ENCODE measurements at regions not wholly inside any gene's neighbourhood (a gene's known extent, or its start where the extent isn't known, plus 50 kb on each side); places are given as distances from the start of the nearest gene placed in this dataset.
"Not testable (repeated sequence)": the region's sequence is repeated elsewhere in the genome, so short reads cannot be mapped to it uniquely, and the experiment has no call there.

DNA sequence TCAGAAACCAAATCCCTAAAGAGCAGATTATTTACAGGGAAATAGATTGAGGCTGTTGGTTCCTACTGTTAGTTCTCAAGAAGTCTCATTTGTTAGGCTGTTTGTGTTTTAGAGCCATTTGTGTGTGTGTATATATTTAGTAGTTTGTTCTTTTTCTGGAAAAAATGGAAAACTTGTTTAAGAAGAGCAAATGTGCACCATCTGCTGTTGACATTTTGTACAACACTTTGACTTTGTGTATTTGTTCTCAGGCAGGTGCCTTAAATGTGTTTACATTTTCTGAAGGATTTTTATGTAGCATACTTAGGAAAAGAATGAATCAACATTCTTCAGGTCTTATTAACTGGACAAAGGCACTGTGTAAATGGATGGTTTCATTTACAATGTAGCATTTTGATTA is 163.7 kb upstream of the FOLH1 start:
- TF ChIP-seq, protein P1, sequence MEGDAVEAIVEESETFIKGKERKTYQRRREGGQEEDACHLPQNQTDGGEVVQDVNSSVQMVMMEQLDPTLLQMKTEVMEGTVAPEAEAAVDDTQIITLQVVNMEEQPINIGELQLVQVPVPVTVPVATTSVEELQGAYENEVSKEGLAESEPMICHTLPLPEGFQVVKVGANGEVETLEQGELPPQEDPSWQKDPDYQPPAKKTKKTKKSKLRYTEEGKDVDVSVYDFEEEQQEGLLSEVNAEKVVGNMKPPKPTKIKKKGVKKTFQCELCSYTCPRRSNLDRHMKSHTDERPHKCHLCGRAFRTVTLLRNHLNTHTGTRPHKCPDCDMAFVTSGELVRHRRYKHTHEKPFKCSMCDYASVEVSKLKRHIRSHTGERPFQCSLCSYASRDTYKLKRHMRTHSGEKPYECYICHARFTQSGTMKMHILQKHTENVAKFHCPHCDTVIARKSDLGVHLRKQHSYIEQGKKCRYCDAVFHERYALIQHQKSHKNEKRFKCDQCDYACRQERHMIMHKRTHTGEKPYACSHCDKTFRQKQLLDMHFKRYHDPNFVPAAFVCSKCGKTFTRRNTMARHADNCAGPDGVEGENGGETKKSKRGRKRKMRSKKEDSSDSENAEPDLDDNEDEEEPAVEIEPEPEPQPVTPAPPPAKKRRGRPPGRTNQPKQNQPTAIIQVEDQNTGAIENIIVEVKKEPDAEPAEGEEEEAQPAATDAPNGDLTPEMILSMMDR (IDR thresholded peaks at IDR 0.05), result peak; percentile 57
- H3K27ac ChIP-seq, result not testable (repeated sequence)

DNA sequence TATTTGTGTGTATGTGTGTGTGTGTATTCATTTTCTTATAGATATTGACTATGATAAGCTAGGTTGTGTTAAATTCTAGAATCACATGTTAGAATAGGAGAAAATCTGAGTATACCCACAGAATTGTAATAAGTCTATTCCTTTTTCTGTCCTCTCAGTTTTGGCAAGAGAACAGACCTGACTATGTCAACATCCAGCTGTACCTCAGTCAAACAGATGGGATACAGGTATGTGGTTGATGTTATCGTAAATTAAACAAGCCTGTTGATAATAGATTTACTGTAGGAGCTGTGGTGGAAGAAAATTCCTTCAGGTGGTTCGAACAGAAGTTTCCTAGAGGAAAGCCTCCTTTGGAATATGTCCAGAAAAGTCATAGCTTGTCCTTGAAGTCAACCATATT is 160.2 kb upstream of the FOLH1 start:
- peak overlapping the region; percentile 24; the same call in 1 of the 2 replicates for H3K27ac ChIP-seq

DNA sequence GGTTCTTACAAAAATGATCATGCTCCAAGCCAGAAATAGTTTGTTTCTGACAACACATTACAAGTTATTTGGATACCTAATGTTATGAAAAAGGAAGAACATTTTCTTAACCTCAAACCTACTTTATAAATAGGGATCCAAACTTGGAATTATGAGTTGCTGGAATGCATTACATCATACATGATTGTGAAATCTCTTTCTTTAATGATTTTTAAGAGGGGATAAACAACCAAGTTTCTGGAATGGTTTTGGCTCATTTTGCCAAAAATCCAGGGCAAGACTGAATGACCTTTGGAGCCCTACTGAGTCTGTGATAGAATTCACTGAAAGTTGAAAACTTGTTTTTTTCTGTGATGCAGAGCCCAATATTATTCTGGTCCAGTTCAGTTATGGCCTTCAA is 157.0 kb upstream of the FOLH1 start:
- H3K27ac ChIP-seq, result not testable (repeated sequence)

DNA sequence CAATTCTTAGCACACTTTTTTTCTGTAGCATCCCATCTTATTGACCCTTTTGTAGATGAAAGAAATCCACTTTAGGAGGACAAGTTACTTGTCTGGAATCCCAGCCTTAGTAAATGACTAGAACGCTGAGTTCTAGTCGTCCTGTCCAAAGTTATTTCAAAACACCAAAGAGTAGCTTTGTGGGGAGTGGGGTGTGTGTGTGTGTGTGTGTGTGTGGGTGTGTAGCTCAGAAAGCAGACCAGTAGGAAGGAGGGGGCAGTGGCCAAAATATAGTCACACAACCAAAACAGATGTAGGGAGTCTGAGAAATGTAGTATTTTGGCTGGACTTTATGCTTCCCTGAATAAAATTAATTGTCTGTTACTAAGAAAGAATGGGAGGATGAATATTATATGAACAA is 154.6 kb upstream of the FOLH1 start:
- H3K27ac ChIP-seq, result not testable (repeated sequence)

DNA sequence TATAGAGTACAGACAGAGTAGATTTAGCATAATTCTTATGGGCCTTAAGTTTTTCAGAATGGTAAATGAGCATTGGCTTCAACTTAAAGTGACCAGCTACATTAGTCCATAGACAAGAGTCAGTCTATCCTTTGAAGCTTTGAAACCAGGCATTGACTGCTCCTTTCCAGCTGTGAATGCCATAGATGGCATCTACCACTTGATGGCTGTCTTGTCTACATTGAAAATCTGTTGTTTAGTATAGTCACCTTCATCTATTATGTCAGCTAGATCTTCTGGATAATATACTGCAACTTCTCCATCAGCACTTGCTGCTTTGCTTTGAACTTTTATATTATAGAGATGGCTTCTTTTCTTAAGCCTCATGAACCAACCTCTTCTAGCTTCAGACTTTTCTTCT is 146.1 kb upstream of the FOLH1 start:
- not testable (repeated sequence) for H3K27ac ChIP-seq

DNA sequence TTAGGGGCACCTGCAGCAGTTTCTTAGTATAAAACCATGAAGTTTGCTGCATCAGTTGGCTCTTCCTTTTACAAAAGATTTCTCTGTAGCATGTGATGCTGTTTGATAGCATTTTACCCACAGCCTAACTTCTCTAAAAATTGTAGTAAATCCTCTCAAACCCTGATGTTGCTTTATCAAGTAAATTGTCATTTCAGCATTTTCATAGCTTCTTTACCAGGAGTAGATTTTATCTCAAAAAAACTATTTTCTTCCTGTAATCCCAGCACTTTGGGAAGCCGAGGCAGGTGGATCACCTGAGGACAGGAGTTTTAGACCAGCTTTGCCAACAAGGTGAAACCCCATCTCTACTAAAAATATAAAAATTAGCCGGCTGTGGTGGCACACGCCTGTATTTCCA is 144.5 kb upstream of the FOLH1 start:
- H3K27ac ChIP-seq, result not testable (repeated sequence)

DNA sequence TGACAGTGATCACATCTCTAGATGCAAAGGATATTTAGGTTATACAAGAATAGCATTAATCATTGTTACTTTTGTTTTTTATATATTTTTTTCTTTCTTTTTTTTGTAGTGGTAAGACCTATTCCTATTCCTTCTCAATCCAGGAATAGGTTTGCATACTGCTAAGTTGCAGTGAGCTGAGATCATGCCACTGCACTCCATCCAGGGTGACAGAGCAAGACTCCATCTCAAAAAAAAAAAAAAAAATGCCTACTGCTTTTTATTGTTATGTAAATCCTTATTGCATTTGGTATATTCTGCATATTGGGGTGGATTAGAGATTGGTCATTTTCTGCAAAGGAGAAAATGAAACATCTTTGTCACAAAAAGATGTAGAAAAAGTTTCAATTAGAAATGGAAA is 138.2 kb upstream of the FOLH1 start:
- not testable (repeated sequence) for H3K27ac ChIP-seq

DNA sequence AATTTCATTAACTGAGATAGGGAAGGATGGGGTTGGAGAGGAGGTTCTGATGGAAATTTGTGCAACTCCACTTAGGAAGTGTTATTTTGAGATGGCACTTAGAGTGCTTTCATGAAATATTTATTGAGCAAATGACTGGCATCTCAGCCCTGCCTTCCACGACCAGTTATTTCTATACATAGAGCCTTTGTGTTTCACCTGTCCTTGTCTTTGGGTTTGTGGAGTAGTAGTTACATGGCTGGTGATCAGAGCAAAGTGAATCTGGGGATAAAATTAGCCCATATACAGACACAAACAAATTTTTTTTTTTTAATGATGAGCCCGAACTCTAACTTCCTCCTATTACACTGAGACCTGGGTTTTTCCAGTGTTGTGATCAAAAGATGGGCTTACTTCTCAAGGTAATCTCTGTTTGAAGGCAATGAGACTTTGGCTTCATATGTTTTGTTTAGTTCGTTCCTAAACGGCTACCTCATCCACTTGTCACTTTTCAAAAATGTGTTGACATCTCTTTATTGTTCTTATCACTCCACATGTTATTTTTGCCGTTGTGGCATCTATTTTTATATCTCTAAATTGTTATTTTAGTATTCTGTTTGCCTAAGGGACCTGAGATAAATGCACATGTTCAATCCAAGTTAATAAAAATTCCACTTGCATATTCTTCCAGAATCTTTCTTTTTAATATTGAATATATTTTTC is 120.2 kb upstream of the FOLH1 start:
- H3K27ac ChIP-seq, result not testable (repeated sequence)

DNA sequence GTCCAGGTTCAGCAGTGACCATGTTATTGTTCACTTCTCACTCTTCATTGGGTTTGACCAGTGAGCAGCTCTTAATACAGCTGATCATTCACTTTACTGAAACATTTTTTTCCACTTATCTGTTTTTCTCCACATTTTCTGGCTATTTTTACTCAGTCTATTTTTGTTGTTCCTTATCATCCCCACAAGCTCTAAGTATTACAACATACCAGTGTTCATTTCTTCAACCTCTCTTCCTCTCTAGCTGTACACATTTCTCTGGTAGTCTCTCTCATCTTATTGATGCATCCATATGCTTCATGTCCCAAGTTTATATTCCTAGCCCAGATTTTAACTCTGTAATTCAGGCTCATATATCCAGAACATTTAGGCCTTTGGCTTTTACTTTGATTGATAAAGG is 119.4 kb upstream of the FOLH1 start:
- not testable (repeated sequence) for H3K27ac ChIP-seq

DNA sequence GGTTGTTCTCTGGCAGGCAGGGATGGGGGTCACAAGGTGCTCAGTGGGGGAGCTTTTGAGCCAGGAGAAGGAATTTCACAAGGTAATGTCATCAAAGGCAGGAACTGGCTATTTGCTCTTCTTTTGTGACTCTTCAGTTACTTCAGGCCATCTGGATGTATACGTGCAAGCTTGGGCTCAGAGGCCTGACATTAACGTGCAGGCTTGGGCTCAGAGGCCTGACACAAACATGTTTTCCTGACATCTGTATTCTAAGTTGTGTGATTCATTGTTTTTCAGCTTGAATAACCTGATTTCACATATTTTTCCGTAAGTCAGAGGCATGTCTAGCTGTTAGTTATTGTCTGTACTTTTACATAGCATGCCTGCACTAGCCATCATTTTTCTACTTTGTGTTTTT is 118.2 kb upstream of the FOLH1 start:
- H3K27ac ChIP-seq, result not testable (repeated sequence)

DNA sequence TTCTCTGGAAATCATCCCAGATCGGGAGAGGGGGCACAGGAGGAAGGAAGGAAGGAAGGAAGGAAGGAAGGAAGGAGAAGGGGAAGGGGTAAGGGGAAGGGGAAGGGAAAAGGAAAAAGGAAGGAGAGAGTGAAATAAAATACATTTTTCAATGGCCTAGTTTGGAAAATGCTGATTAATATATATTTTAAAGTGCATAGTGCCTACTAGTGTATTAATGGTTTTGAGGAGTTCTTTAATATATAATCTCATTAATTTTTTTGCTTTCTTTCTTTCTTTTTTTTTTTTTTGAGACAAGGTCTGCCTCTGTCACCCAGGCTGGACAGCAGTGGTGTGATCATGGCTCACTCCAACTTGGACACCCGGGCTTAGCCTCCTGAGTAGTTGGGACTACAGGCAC is 107.8 kb upstream of the FOLH1 start:
- no peak overlapping the region for H3K27ac ChIP-seq
- no peak for TF ChIP-seq ZFX (IDR thresholded peaks at IDR 0.05; ENCODE audit: borderline replicate concordance)
- TF ChIP-seq, protein P1 (IDR thresholded peaks at IDR 0.05), result no peak

DNA sequence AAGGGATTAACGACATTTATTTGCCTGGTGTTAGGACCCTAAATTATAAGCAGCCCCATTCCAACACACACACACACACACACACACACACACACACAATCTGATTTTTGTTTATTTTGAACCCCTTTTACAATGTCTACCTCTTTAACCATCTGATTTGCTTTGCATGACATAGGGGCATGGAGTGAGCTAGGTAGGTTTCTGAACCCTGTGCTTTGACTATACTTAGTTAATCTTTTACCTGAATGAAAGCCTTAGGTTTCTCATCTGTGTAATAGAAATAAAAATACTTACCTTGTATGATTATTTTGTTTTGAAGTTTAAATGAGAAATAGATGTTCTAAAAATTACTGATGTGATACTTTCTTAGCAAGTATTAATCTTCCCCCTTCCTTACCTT is 94.7 kb upstream of the FOLH1 start:
- TF ChIP-seq, protein P1 (IDR thresholded peaks at IDR 0.05), result no peak
- TF ChIP-seq ZFX (IDR thresholded peaks at IDR 0.05; ENCODE audit: borderline replicate concordance), result no peak
- no peak overlapping the region for H3K27ac ChIP-seq

DNA sequence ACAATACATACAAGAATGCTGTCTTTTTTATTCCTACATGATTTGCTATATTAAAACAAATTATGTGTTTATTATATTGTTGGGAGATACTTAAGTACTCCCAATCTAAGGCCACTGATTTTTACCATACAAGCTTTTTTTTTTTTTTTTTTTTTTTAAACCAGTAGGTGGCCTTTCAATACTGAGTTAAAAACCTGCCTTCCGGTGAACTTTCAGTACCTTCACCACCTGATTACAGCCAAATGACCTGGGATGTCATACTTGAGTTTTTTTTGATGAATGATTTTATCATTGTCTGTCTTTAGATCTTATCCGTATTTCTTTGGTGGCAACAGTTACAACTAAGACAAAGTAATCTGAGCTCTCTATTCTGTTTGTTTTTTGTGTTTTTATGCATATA is 94.0 kb upstream of the FOLH1 start:
- no peak for TF ChIP-seq ZFX (IDR thresholded peaks at IDR 0.05; ENCODE audit: borderline replicate concordance)
- TF ChIP-seq, protein P1 (IDR thresholded peaks at IDR 0.05), result no peak
- H3K27ac ChIP-seq, result no peak overlapping the region

DNA sequence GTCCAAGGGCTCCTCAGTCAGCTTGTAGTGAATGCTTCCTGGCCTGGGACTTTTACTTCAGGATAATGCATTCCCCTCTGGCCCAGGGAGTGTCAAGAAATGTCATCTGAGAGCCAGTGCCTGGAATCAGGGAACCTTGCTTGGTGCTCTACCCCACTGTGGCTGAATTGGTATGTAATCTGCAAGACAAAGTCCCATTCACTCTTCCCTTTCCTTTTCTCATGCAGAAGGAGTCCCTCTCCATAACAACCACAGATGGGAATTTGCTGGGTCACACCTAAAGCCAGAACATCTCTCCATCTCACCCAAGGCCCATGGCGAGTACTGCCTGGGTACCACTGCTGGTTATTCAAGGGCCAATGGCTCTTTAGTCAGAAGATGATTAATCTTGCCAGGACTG is 89.6 kb upstream of the FOLH1 start:
- H3K27ac ChIP-seq, result not testable (repeated sequence)

DNA sequence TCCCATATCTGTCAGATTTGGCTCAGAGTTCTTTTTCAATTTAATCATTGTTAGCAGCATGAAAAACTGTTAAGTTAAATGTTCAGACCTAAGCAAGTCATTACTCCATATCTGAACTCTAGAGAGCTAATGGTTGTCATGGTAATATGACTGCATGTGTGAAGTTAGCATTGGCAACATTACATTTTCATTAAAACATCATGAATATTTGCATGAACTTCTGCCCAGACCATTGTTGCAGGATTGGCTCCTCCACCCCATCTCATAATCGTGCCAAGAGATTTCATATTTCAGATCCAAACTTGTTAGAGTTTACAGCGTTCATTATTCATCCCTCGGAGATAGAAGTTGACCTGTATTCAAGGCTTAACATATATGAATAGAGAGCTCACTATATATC is 75.5 kb upstream of the FOLH1 start:
- peak overlapping the region; percentile 67 for H3K27ac ChIP-seq

DNA sequence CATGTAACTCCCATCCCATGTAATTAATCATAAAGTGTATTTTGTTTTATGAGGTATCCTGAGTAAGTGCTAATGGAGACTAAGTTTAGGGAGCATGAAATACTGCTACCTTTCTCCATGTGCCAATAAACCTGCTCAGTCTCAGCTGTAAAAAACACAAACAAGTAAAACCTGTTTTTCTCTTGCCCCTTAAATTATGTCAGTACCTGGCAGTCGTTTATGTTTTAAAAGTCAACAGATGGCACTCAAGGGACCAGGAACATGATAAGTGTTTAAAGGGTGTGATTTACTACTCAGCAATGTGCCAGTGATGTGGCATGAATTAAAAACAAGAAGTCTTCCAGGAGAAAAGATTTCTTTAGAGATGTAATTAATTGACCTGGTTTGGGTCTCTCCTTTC is 74.9 kb upstream of the FOLH1 start:
- peak overlapping the region; percentile 67 for H3K27ac ChIP-seq

DNA sequence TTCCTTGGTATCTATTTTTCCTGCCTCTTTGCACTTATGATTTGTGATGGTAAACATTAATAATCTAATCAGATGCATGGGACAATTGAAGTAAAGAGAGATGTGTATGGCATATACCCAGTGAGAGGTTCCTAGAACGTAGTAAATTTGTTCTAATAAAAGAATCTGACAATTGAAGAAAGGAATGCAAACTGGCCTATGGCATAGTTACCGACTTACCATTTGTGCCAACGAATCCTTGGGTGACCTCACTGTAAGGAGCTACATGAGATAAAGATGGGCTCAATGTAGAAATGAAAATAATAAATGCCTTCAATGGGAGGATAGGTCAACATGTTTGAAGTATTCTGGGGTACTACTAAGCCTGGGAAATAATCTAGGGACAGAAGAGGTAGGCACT is 73.7 kb upstream of the FOLH1 start:
- not testable (repeated sequence) for H3K27ac ChIP-seq

Data from 22Rv1 (cell line).